BJ (cell line): ENCODE measurements at regions not wholly inside any gene's neighbourhood (a gene's known extent, or its start where the extent isn't known, plus 50 kb on each side); places are given as distances from the start of the nearest gene placed in this dataset.

ENCODE experiments used
- CTCF ChIA-PET: fragments of 350-600 bp; formaldehyde crosslinking; extraction: SDS; loops from one replicate; lab custom pipeline; 2021; ENCODE audit warnings: antibody characterized with exemption, inconsistent platforms; lab: Yijun Ruan, JAX
- POLR2A ChIA-PET: fragments of 300-600 bp; sonication (Branson Sonifier 250); formaldehyde crosslinking; extraction: SDS; loops from one replicate; lab custom pipeline; 2021; ENCODE audit warnings: antibody characterized with exemption; lab: Charles Lee
- DNase-seq: peaks from one replicate; pipeline ENCODE4 v3.0.0-alpha.2; 2011; ENCODE audit warnings: low read depth
- H3K27me3 ChIP-seq: 2 replicates; pipeline ENCODE4 v1.6.0; 2011; ENCODE audit warnings: low read length; ENCODE audit not compliant: control insufficient read depth, insufficient read depth
- H3K36me3 ChIP-seq: 2 replicates; pipeline ENCODE4 v1.5.1; 2011; ENCODE audit warnings: low read length; ENCODE audit not compliant: control insufficient read depth, insufficient read depth
- H3K4me3 ChIP-seq: 2 replicates; pipeline ENCODE4 v1.5.1; 2011; ENCODE audit warnings: low read depth, mild to moderate bottlenecking, control low read depth, low read length
- CTCF ChIP-seq: IDR thresholded peaks from 2 replicates; pipeline ENCODE4 v1.5.1; 2011; ENCODE audit warnings: low read depth, mild to moderate bottlenecking, control low read depth, inconsistent platforms, low read length, moderate library complexity; ENCODE audit not compliant: insufficient read depth

GRCh38 chr7:10657837-10658236 is 315.8 kb upstream of the PHF14 start:
- TF ChIP-seq CTCF: no peak
- DNase-seq: no peak
- Histone ChIP-seq H3K27me3 (no peaks in the 10 kb centered on the region), H3K4me3 (no peak overlapping the region), H3K36me3 (no peaks in the 10 kb centered on the region)
- ChIA-PET POLR2A (no interaction called here), CTCF (no interaction called here)

GRCh38 chr7:10662491-10662890 is 311.2 kb upstream of the PHF14 start:
- ChIA-PET POLR2A (no interaction called here), CTCF (no interaction called here)
- H3K27me3 ChIP-seq: no peaks in the 10 kb centered on the region
- DNase-seq: no peak
- no peaks in the 10 kb centered on the region for H3K36me3 ChIP-seq
- TF ChIP-seq CTCF: no peak
- H3K4me3 ChIP-seq: no peak overlapping the region

- DNase-seq: no peak
- POLR2A ChIA-PET: no interaction called here
- CTCF ChIA-PET: no interaction called here
- Histone ChIP-seq H3K36me3 (no peaks in the 10 kb centered on the region), H3K4me3 (no peak overlapping the region), H3K27me3 (no peaks in the 10 kb centered on the region)
- no peak for TF ChIP-seq CTCF
Measured at GRCh38 chr7:10662982-10663884, 310.4 kb upstream of the PHF14 start.

- ChIA-PET POLR2A (no interaction called here), CTCF (no interaction called here)
- DNase-seq: no peak
- no peak overlapping the region for H3K4me3 ChIP-seq
- no peaks in the 10 kb centered on the region for H3K36me3 ChIP-seq
- no peak for TF ChIP-seq CTCF
- H3K27me3 ChIP-seq: no peaks in the 10 kb centered on the region
Measured at GRCh38 chr7:10672186-10672585, 301.5 kb upstream of the PHF14 start.

GRCh38 chr7:10677211-10677610 is 296.5 kb upstream of the PHF14 start:
- no peak for TF ChIP-seq CTCF
- ChIA-PET POLR2A (no interaction called here), CTCF (interaction anchor here (0.7 kb wide), 1 partner anchor 178 kb away, joined by 3 read pairs; no protein-coding TSS in a partner anchor)
- Histone ChIP-seq H3K36me3 (no peaks in the 10 kb centered on the region), H3K27me3 (no peaks in the 10 kb centered on the region), H3K4me3 (no peak overlapping the region)
- DNase-seq: no peak
